Heart left ventricle (tissue), 13 donors: ENCODE measurements at regions not wholly inside any gene's neighbourhood (a gene's known extent, or its start where the extent isn't known, plus 50 kb on each side); places are given as distances from the start of the nearest gene placed in this dataset.

Experiments
- CTCF ChIP-seq, 12 donors: fragments of 200-600 bp; sonication (generic) in 4 of 12; IDR thresholded peaks; one replicate each; pipeline versions ENCODE4 v1.5.0 to v1.8.0; 2018 to 2022; ENCODE audit warnings: antibody characterized with exemption in 12 of 12, mild to moderate bottlenecking in 5 of 12
- POLR2A ChIP-seq, 2 donors: fragments of 450-650 bp; IDR thresholded peaks; one replicate each; pipeline ENCODE4 v1.6.1; 2017; ENCODE audit warnings: antibody characterized with exemption in 2 of 2, mild to moderate bottlenecking in 2 of 2, moderate library complexity in 2 of 2
- donor health status: ischemic (EF 13 %, LVEDD 7.1; RV severe dilation, severe dysfunction).
- donor health status: DM: no; HTN: yes; CAD: no.
- donor health status: DM: no; HTN: no; CAD: no.
- donor health status: ischemic (EF 25% LVEDD 6.9; RV normal size, moderate dysfunction).
- donor health status: ischemic (EF 25% LVEDD 5.7; RV mildly dilated, moderate dysfunction).
- donor health status: ischemic (EF 35%, LVEDD 5.7; RV mildly dilated, moderate dysfunction).
- donor health status: nonischemic (EF 11% LVEDD 7.7; RV severe dilation, severe dysfunction).
- donor health status: DM: yes; HTN: yes; CAD: no.
- donor health status: PGD.
- donor health status: ischemic (EF 29% LVEDD 5.4; RV normal size, mild dysfunction).
- donor health status: nonischemic (EF 23%, LVEDD 6.1; RV moderate dilation, normal function).

- TF ChIP-seq POLR2A (IDR thresholded peaks at IDR 0.05) (no peak), CTCF (IDR thresholded peaks at IDR 0.05) (no peak)
Observed at GRCh38 chr3:158911586-158911985, 109.7 kb downstream of the MFSD1 start.
